ENCODE measurements at regions not wholly inside any gene's neighbourhood (a gene's known extent, or its start where the extent isn't known, plus 50 kb on each side); places are given as distances from the start of the nearest gene placed in this dataset.

DNA sequence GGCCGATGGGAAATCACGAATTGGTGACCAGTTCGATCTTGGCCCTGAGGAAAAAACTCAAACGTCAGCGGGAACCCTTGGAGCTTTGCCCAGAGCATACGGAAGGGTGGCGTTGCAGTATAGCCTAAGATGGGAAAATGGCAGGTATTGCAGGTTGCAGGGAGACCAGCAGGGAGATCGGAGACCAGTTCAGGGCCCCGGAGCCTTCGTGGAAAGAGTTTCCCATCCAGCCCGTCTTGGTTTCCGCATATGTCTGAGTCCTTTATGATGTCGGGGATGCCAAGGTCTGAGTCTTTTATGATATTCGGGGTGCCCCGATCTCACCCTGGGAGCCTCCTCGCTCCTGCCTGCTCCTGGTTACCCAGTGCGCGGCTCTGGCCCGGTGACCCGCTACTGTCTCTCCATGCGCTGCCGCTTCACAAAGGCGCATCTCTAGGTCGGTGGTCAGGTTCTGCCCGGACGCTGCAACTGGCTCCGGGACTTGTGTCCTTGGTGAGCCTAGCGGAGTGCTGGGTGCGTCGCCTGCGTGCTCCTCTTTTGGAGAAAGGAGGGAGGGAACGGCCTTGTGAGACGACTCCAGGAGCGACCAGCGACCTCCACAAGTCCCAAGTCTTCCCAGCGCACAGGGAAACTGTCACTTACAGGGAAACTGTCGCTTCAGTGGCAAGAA is 94.2 kb downstream of the PRKAB2 start:
- dilution Hi-C loops (cut with MboI; ENCODE audit: extremely low pct_ligation_motif_present, low sequenced_read_pairs) (no loop called here), intact Hi-C loops (cut with micrococcal nuclease) (no loop called here)
- Histone ChIP-seq H3K4me2 (ENCODE audit: insufficient read depth, low read length) (no peak overlapping the region), H3K27ac (ENCODE audit: insufficient read depth, low read depth, low read length) (no peak overlapping the region), H3K79me2 (ENCODE audit: control insufficient read depth, insufficient read depth, low read length) (no peaks in the 10 kb centered on the region), H3K27me3 (ENCODE audit: control insufficient read depth in 2 of 2, insufficient read depth in 2 of 2, low read length in 2 of 2) (peaks cover 78 to 84% of the 10 kb centered on the region in 2 experiments), H3K4me1 (ENCODE audit: control insufficient read depth, extremely low read depth, insufficient read depth, low read length) (no peaks in the 10 kb centered on the region), H3K9ac (replicated peaks; ENCODE audit: extremely low read depth, insufficient read depth, low read length) (no peak overlapping the region), H3K4me3 (replicated peaks in 1 of 3; ENCODE audit: insufficient read depth in 1 of 3, low read depth in 1 of 3, low read length in 3 of 3) (no peak overlapping the region), H3K9me3 (replicated peaks; ENCODE audit: control insufficient read depth, insufficient read depth, low read length) (no peaks in the 10 kb centered on the region), H3K9me1 (replicated peaks; ENCODE audit: control insufficient read depth, extremely low read depth, insufficient read depth, low read length) (no peaks in the 10 kb centered on the region), H2AFZ (ENCODE audit: low read depth, low read length) (no peak overlapping the region), H4K20me1 (replicated peaks; ENCODE audit: control insufficient read depth, extremely low read depth, insufficient read depth, low read length) (no peaks in the 10 kb centered on the region), H3K36me3 (ENCODE audit: control insufficient read depth in 2 of 2, extremely low read depth in 1 of 2, insufficient read depth in 2 of 2, low read length in 2 of 2) (no peaks in the 10 kb centered on the region)
- no TSS peak for BruUV-seq (replicated peaks)
- ChIA-PET POLR2A (no interaction called here), CTCF (no interaction called here)
- TF ChIP-seq FOS (IDR thresholded peaks at IDR 0.05; ENCODE audit: borderline replicate concordance, insufficient read depth, low read length), result no peak
- FAIRE-seq (no peak), DNase-seq (ENCODE audit: low read depth, low spot score) (no peak)

DNA sequence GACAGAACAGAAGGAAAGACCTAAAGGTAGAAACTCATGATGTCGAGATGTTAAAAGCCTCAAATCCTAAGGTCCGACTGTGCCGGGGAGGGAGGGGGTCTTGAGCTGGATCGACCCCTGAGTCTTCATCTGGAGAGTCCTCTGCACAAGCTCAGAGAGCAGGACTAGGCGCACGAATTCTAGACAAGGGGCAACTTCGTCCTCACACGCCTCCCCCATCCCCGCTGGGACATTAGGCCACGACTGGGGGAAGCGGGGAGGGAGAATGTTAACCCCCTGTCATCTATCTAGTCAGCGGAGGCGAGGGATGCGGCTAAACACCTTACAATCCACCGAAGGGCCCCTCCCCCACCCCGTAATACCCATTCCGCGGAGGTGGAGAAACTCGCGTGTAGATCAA is 94.7 kb downstream of the PRKAB2 start:
- CTCF ChIA-PET, result no interaction called here
- Histone ChIP-seq H3K4me3 (replicated peaks in 1 of 3; ENCODE audit: insufficient read depth in 1 of 3, low read depth in 1 of 3, low read length in 3 of 3) (no peak overlapping the region), H3K27me3 (ENCODE audit: control insufficient read depth in 2 of 2, insufficient read depth in 2 of 2, low read length in 2 of 2) (peaks cover 79 to 83% of the 10 kb centered on the region in 2 experiments), H2AFZ (ENCODE audit: low read depth, low read length) (no peak overlapping the region), H3K27ac (ENCODE audit: insufficient read depth, low read depth, low read length) (no peak overlapping the region), H3K9me1 (replicated peaks; ENCODE audit: control insufficient read depth, extremely low read depth, insufficient read depth, low read length) (no peaks in the 10 kb centered on the region), H4K20me1 (replicated peaks; ENCODE audit: control insufficient read depth, extremely low read depth, insufficient read depth, low read length) (no peaks in the 10 kb centered on the region), H3K9me3 (replicated peaks; ENCODE audit: control insufficient read depth, insufficient read depth, low read length) (no peaks in the 10 kb centered on the region), H3K4me1 (ENCODE audit: control insufficient read depth, extremely low read depth, insufficient read depth, low read length) (no peaks in the 10 kb centered on the region), H3K4me2 (ENCODE audit: insufficient read depth, low read length) (no peak overlapping the region), H3K9ac (replicated peaks; ENCODE audit: extremely low read depth, insufficient read depth, low read length) (no peak overlapping the region), H3K79me2 (ENCODE audit: control insufficient read depth, insufficient read depth, low read length) (no peaks in the 10 kb centered on the region), H3K36me3 (ENCODE audit: control insufficient read depth in 2 of 2, extremely low read depth in 1 of 2, insufficient read depth in 2 of 2, low read length in 2 of 2) (no peaks in the 10 kb centered on the region)
- FAIRE-seq (no peak), DNase-seq (ENCODE audit: low read depth, low spot score) (no peak)
- BruUV-seq (replicated peaks), result no TSS peak
- intact Hi-C loops (cut with micrococcal nuclease) (no loop called here), dilution Hi-C loops (cut with MboI; ENCODE audit: extremely low pct_ligation_motif_present, low sequenced_read_pairs) (no loop called here)
- TF ChIP-seq JUN (IDR thresholded peaks at IDR 0.05; ENCODE audit: borderline replicate concordance, insufficient read depth, insufficient read length, low read depth), result no peak
- TF ChIP-seq POLR2A (IDR thresholded peaks at IDR 0.05; ENCODE audit: low read depth, low read length), result no peak
- no peak for TF ChIP-seq FOS (IDR thresholded peaks at IDR 0.05; ENCODE audit: borderline replicate concordance, insufficient read depth, low read length)
- TF ChIP-seq MYC (IDR thresholded peaks at IDR 0.05; ENCODE audit: low read depth, low read length), result no peak
- TF ChIP-seq POLR2AphosphoS5 (IDR thresholded peaks at IDR 0.05; ENCODE audit: insufficient read depth, low read depth, low read length), result no peak
- TF ChIP-seq GATA2 (IDR thresholded peaks at IDR 0.05; ENCODE audit: insufficient read depth, insufficient read length, low read depth, low read length), result no peak
- TF ChIP-seq, protein P1, sequence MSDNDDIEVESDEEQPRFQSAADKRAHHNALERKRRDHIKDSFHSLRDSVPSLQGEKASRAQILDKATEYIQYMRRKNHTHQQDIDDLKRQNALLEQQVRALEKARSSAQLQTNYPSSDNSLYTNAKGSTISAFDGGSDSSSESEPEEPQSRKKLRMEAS (IDR thresholded peaks at IDR 0.05; ENCODE audit: insufficient read depth, insufficient read length), result no peak
- TF ChIP-seq, protein P2, sequence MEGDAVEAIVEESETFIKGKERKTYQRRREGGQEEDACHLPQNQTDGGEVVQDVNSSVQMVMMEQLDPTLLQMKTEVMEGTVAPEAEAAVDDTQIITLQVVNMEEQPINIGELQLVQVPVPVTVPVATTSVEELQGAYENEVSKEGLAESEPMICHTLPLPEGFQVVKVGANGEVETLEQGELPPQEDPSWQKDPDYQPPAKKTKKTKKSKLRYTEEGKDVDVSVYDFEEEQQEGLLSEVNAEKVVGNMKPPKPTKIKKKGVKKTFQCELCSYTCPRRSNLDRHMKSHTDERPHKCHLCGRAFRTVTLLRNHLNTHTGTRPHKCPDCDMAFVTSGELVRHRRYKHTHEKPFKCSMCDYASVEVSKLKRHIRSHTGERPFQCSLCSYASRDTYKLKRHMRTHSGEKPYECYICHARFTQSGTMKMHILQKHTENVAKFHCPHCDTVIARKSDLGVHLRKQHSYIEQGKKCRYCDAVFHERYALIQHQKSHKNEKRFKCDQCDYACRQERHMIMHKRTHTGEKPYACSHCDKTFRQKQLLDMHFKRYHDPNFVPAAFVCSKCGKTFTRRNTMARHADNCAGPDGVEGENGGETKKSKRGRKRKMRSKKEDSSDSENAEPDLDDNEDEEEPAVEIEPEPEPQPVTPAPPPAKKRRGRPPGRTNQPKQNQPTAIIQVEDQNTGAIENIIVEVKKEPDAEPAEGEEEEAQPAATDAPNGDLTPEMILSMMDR (IDR thresholded peaks at IDR 0.05; ENCODE audit: extremely low read depth in 1 of 2, insufficient read depth in 1 of 2, low read depth in 1 of 2, low read length in 2 of 2), result no peak
- no peak for TF ChIP-seq EZH2 (IDR thresholded peaks at IDR 0.05; ENCODE audit: borderline replicate concordance, low read depth, low read length, severe bottlenecking)
- POLR2A ChIA-PET, result no interaction called here
